Activated T-cell treated with anti-CD3 and anti-CD28 coated beads, Interleukin-2, amount 50 U/mL, for 4 hours (primary cell): ENCODE measurements at regions not wholly inside any gene's neighbourhood (a gene's known extent, or its start where the extent isn't known, plus 50 kb on each side); places are given as distances from the start of the nearest gene placed in this dataset.

Source experiments
- ATAC-seq, 2 donors: fragments of 200-7000 bp; cut with Tn5 transposase; one replicate each; pipeline ENCODE4 v1.10.0; 2021
- DNase-seq: peaks from one replicate; pipeline ENCODE4 v3.0.0-alpha.2; 2020
- H3K27me3 Mint-ChIP-seq: one replicate; pipeline ENCODE4 v1.8.0; 2021; ENCODE audit warnings: low read depth, mixed read lengths
- H3K36me3 Mint-ChIP-seq: one replicate; pipeline ENCODE4 v1.8.0; 2022; ENCODE audit warnings: mixed read lengths; ENCODE audit not compliant: insufficient read depth
- H3K4me1 Mint-ChIP-seq: one replicate; pipeline ENCODE4 v1.8.0; 2021; ENCODE audit warnings: low read depth, mixed read lengths
- H3K4me3 Mint-ChIP-seq: one replicate; pipeline ENCODE4 v1.8.0; 2021; ENCODE audit warnings: mild to moderate bottlenecking, moderate library complexity, mixed read lengths
- H3K9me3 Mint-ChIP-seq: one replicate; pipeline ENCODE4 v1.8.0; 2021; ENCODE audit warnings: mixed read lengths

DNA sequence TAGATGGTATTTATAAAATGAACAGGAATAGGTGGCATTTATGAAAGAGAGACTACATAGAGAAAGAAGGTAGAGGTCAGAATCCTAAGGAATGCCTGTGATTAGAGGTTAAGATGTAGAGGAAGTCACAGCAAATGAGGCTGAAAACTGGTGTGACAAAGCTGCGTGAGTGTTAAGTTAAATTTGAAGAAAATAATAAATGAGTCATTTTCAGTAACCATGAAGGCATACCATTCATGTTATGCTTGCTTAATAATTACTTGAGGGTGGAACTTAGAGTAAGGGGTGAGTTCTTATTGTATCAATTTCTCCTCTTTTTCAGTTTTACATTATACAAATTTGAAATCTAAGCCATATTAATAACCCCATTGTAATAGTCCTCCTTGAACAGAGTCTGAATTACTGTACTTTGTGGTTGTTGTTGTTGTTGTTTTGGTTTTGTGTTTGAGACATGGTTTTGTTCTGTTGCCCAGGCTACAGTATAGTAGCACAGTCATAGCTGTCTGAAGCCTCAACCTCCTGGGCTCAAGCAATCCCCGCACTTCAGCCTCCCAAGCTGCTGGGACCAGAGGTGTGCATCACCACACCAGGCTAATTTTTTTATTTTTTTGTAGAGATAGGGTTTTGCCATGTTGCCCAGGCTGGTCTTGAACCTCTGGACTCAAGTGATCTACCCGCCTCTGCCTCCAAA, 761.5 kb downstream of the GALC start:
- no peaks in the 10 kb centered on the region for H3K36me3 Mint-ChIP-seq
- no peaks in the 10 kb centered on the region for H3K4me1 Mint-ChIP-seq
- no peaks in the 10 kb centered on the region for H3K27me3 Mint-ChIP-seq
- ATAC-seq (no peak), DNase-seq (no peak)
- peaks cover 10% of the 10 kb centered on the region for H3K9me3 Mint-ChIP-seq
- no peak overlapping the region for H3K4me3 Mint-ChIP-seq

DNA sequence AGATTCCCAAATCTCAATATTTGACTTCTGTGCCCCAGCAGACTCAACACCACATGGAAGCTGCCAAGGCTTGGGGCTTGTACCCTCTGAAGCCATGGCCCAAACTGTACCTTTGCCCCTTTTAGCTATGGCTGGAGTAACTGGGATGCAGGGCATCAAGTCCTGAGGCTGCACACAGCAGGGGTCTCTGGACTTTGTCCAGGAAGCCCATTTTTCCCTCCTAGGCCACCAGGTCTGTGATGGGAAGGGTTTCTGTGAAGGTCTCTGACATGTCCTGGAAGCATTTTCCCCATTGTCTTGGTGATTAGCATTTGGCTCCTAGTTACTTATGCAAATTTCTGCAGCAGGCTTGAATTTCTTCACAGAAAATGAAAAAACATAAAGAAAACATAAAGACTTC, 762.3 kb downstream of the GALC start:
- H3K4me3 Mint-ChIP-seq: no peak overlapping the region
- H3K4me1 Mint-ChIP-seq: no peaks in the 10 kb centered on the region
- no peaks in the 10 kb centered on the region for H3K36me3 Mint-ChIP-seq
- H3K9me3 Mint-ChIP-seq: peaks cover 13% of the 10 kb centered on the region
- H3K27me3 Mint-ChIP-seq: no peaks in the 10 kb centered on the region
- no peak for DNase-seq
- ATAC-seq: no peak

GRCh38 chr14:87229131-87229530, 763.9 kb downstream of the GALC start:
- DNase-seq (no peak), ATAC-seq (no peak)
- H3K9me3 Mint-ChIP-seq: peaks cover 13% of the 10 kb centered on the region
- no peaks in the 10 kb centered on the region for H3K36me3 Mint-ChIP-seq
- H3K4me1 Mint-ChIP-seq: no peaks in the 10 kb centered on the region
- no peak overlapping the region for H3K4me3 Mint-ChIP-seq
- H3K27me3 Mint-ChIP-seq: no peaks in the 10 kb centered on the region

DNA sequence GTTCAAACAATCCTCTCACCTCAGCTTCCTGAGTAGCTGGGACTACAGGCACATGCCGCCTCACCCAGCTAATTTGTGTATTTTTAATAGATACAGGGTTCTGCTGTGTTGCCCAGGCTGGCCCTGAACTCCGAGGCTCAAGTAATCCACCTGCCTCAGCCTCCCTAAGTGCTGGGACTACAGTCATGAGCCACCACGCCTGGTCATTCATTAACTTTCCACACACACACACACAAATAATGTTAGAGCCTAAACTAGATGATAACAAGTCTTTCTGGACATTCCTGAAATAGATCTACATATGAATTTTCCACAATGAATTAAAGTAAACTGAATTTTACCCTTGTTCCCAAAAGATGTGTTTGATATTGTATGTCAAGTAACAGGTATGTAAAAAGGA, 776.0 kb downstream of the GALC start:
- DNase-seq (no peak), ATAC-seq (no peak)
- H3K9me3 Mint-ChIP-seq: peaks cover 16% of the 10 kb centered on the region
- no peak overlapping the region for H3K4me3 Mint-ChIP-seq
- no peaks in the 10 kb centered on the region for H3K4me1 Mint-ChIP-seq
- no peaks in the 10 kb centered on the region for H3K36me3 Mint-ChIP-seq
- H3K27me3 Mint-ChIP-seq: no peaks in the 10 kb centered on the region

GRCh38 chr14:87214558-87214957, 778.4 kb downstream of the GALC start:
- no peaks in the 10 kb centered on the region for H3K27me3 Mint-ChIP-seq
- H3K9me3 Mint-ChIP-seq: peaks cover 16% of the 10 kb centered on the region
- DNase-seq: no peak
- H3K4me1 Mint-ChIP-seq: no peaks in the 10 kb centered on the region
- ATAC-seq: no peak
- no peak overlapping the region for H3K4me3 Mint-ChIP-seq
- no peaks in the 10 kb centered on the region for H3K36me3 Mint-ChIP-seq

DNA sequence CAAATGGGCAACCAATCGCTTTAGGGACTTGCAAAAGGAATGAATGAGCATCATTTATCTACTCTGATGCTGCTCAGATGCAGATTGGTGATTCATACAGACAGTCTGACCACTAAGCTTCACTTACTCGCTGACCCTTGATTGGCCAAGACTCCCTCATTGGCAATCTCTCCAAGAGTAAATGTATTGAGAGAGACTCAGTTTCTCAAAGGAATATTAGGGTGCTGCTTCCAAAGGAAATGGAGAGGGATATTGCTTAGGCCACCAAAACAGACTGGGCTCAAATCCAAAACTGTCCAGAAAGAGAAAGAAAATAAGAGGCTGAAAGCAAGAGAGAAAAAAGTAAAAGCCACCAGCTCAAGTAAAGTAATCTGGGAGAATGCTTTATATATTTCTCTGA, 785.2 kb downstream of the GALC start:
- Mint-ChIP-seq H3K4me3 (no peak overlapping the region), H3K4me1 (no peaks in the 10 kb centered on the region), H3K36me3 (no peaks in the 10 kb centered on the region), H3K9me3 (peaks cover 13% of the 10 kb centered on the region), H3K27me3 (no peaks in the 10 kb centered on the region)
- ATAC-seq (no peak), DNase-seq (no peak)

- no peaks in the 10 kb centered on the region for H3K4me1 Mint-ChIP-seq
Observed at GRCh38 chr14:87205811-87206210, 787.2 kb downstream of the GALC start.

DNA sequence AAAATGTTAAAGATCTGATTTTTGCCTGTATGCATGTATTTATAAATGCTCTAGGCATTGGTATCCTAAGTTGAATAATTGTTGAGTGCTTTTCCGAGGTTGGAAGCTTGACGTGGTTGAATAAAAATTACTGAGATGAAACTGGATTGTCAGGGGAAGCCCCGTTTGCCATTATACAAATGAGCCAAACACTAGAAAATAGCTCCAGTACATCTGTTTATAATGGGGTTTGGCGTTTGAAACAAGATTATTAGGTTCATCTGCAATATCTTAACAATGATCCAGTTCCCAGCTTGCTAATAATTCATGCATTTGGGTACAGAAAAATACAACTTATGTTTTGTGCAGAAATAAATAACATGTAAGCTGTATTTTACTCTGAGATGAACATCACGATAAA, 789.6 kb downstream of the GALC start:
- no peak for ATAC-seq
- no peak for DNase-seq
- no peaks in the 10 kb centered on the region for H3K4me1 Mint-ChIP-seq
- no peaks in the 10 kb centered on the region for H3K27me3 Mint-ChIP-seq
- no peaks in the 10 kb centered on the region for H3K9me3 Mint-ChIP-seq
- H3K36me3 Mint-ChIP-seq: no peaks in the 10 kb centered on the region
- H3K4me3 Mint-ChIP-seq: no peak overlapping the region

More at GRCh38 chr14:87205811-87206210, 787.2 kb downstream of the GALC start:
- H3K36me3 Mint-ChIP-seq: no peaks in the 10 kb centered on the region
- H3K27me3 Mint-ChIP-seq: no peaks in the 10 kb centered on the region
- H3K4me3 Mint-ChIP-seq: no peak overlapping the region
- DNase-seq: no peak
- H3K9me3 Mint-ChIP-seq: peaks cover 8% of the 10 kb centered on the region
- ATAC-seq: no peak

DNA sequence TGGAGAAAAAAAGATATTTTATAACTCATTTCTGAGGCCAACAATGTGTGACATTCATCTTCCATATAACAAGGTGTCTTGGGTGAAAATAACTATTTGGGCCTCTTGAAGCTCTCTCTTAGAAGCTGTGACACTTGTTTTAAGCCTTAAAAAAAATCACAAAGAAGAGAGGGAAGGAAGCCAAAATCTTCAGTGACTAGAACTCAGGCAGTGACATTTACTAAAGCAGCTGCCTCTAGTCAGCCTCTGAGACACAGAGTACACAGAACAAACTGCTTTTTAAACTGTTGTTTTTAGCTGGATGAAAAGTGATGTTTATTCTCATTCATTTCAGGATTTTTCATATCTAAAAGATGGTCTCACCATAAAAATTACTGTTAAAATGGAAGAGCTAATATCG, 793.6 kb downstream of the GALC start:
- DNase-seq (no peak), ATAC-seq (no peak)
- Mint-ChIP-seq H3K27me3 (no peaks in the 10 kb centered on the region), H3K4me3 (no peak overlapping the region), H3K36me3 (no peaks in the 10 kb centered on the region), H3K4me1 (no peaks in the 10 kb centered on the region), H3K9me3 (peaks cover 5% of the 10 kb centered on the region)

- Mint-ChIP-seq H3K36me3 (no peaks in the 10 kb centered on the region), H3K4me3 (no peak overlapping the region), H3K27me3 (no peaks in the 10 kb centered on the region), H3K9me3 (peaks cover 12% of the 10 kb centered on the region), H3K4me1 (no peaks in the 10 kb centered on the region)
- DNase-seq (no peak), ATAC-seq (no peak)
Observed at GRCh38 chr14:87196436-87196835, 796.5 kb downstream of the GALC start.

DNA sequence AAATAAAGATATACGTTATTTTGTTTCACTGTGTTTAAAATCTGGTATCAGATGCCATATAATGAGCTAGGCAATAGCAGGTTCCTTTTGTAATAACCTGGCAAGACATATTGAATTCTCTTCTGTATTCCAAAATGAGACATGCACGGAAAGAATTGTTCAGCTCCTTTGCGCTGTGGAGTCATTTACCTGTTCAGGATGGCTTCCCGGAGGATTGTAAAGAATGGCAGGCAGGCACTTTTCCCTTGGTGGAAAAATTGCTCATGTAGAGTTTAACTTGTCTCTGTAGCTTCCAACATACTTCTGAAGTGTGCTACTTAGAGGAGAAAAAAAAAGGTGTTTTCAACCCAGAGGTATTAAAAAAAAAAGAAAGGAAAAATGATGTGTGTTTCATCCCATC, 805.2 kb downstream of the GALC start:
- ATAC-seq: no peak
- no peak for DNase-seq
- Mint-ChIP-seq H3K4me3 (no peak overlapping the region), H3K4me1 (no peaks in the 10 kb centered on the region), H3K27me3 (no peaks in the 10 kb centered on the region), H3K36me3 (no peaks in the 10 kb centered on the region), H3K9me3 (peaks cover 11% of the 10 kb centered on the region)

GRCh38 chr14:87186737-87187136, 806.2 kb downstream of the GALC start:
- Mint-ChIP-seq H3K27me3 (no peaks in the 10 kb centered on the region), H3K36me3 (no peaks in the 10 kb centered on the region), H3K9me3 (peaks cover 6% of the 10 kb centered on the region), H3K4me1 (no peaks in the 10 kb centered on the region), H3K4me3 (no peak overlapping the region)
- DNase-seq (no peak), ATAC-seq (no peak)

DNA sequence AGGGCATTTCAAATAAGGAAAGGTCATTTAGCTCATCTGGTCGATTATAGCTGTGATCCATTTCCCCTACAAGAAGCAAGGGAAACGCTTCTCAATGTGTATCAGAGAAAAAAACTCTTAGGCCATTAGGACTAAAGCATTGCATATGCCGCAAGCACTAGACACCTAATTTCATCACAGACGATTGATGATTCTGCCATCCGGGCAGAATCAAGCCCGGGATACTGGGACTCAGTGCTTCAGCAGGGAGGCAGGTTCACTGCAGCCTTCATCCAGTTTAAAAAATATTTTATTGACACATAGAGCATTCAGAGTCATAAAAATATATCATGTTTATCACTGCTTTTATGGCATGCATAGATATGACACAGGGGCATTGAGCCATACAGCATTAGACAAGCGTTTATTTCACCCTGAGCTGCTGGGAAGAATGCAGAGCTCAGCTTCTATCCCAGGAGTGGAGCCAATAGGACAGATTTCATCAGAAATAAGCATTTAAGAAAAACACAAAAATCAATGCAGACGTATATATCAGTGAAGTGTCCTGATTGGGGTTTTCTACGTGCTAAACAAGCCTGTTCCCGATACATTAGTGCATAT, 806.9 kb downstream of the GALC start:
- no peak for DNase-seq
- Mint-ChIP-seq H3K4me1 (no peaks in the 10 kb centered on the region), H3K9me3 (no peaks in the 10 kb centered on the region), H3K36me3 (no peaks in the 10 kb centered on the region), H3K27me3 (no peaks in the 10 kb centered on the region), H3K4me3 (no peak overlapping the region)
- no peak for ATAC-seq

DNA sequence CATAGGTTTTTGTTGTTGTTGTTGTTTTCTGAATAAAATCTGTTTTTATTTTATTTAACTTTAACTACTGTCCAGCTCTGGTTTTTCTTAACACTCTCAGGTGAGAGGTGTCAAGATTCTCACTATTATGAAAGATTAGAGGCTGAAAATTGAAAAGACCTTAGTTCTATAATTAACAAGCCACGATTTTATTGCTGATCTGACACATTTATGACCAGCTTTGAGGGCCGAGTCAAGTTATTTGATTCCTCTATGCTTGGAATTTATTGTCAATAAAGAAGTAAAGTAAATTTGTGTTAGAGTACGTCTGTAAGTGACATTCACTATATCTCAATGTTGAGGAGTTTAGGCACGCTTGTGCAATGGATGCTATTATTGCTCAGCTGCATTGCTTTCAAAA, 808.8 kb downstream of the GALC start:
- no peak overlapping the region for H3K4me3 Mint-ChIP-seq
- DNase-seq: no peak
- no peaks in the 10 kb centered on the region for H3K36me3 Mint-ChIP-seq
- H3K9me3 Mint-ChIP-seq: no peaks in the 10 kb centered on the region
- ATAC-seq: no peak
- no peaks in the 10 kb centered on the region for H3K4me1 Mint-ChIP-seq
- H3K27me3 Mint-ChIP-seq: no peaks in the 10 kb centered on the region

DNA sequence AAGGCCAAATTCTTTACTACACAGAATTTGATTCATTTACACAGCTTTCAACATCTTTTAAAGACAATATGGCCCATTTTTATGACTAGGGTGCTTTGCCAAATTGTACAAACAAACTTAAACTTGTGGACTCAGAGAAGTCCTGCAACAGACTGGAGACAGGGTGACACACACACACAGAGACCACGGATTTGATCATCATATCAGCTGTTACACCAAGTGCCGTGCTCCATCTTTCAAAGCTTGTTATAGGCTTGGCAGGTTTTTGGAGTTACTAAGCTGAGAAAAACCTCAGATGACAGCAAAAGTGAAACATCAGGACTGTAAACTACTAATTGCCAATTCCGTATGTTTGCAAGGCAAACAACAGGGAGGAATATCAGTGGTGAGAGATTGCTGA, 811.7 kb downstream of the GALC start:
- no peak for ATAC-seq
- no peak for DNase-seq
- no peaks in the 10 kb centered on the region for H3K27me3 Mint-ChIP-seq
- H3K36me3 Mint-ChIP-seq: no peaks in the 10 kb centered on the region
- H3K9me3 Mint-ChIP-seq: peaks cover 2% of the 10 kb centered on the region
- H3K4me3 Mint-ChIP-seq: no peak overlapping the region
- H3K4me1 Mint-ChIP-seq: no peaks in the 10 kb centered on the region
